H1 (cell line): ENCODE measurements at regions not wholly inside any gene's neighbourhood (a gene's known extent, or its start where the extent isn't known, plus 50 kb on each side); places are given as distances from the start of the nearest gene placed in this dataset.

Experiments used
- CTCF ChIA-PET: fragments of 300-600 bp; sonication (Branson Sonifier 250); formaldehyde crosslinking; loops from one replicate; lab custom pipeline; 2021; ENCODE audit not compliant: partially characterized antibody; lab: Charles Lee
- POLR2A ChIA-PET: fragments of 300-600 bp; sonication (Branson Sonifier 250); formaldehyde crosslinking; loops from one replicate; lab custom pipeline; 2021; ENCODE audit warnings: inconsistent platforms; ENCODE audit not compliant: partially characterized antibody; lab: Charles Lee
- DNase-seq, 2 experiments: peaks; one replicate each; pipeline versions ENCODE4 v3.0.0 to v3.0.0-alpha.2; 2010 to 2022; ENCODE audit warnings: low spot score in 2 of 2, low read depth in 1 of 2, mixed read lengths in 1 of 2
- FAIRE-seq: peaks from 2 replicates; lab custom pipeline; 2011; peaks lifted over from hg19 to GRCh38; lab: Jason Lieb, UNC
- H2AFZ ChIP-seq: 2 replicates; pipeline ENCODE4 v1.8.1; 2012; ENCODE audit warnings: low read length, inconsistent platforms
- H2AK5ac ChIP-seq: 2 replicates; pipeline ENCODE4 v1.6.1; 2013; ENCODE audit warnings: low read depth, low read length
- H2BK120ac ChIP-seq: replicated peaks from 2 replicates; pipeline ENCODE3; 2013; ENCODE audit warnings: low read depth, low read length, inconsistent platforms
- H2BK12ac ChIP-seq: 2 replicates; pipeline ENCODE4 v1.6.1; 2013; ENCODE audit warnings: low read depth, low read length
- H2BK15ac ChIP-seq: 2 replicates; pipeline ENCODE4 v1.6.1; 2013; ENCODE audit warnings: low read length
- H2BK20ac ChIP-seq: 2 replicates; pipeline ENCODE4 v1.6.1; 2013; ENCODE audit warnings: low read length
- H2BK5ac ChIP-seq: 2 replicates; pipeline ENCODE4 v1.6.1; 2013; ENCODE audit warnings: low read depth, low read length
- H3K14ac ChIP-seq: 2 replicates; pipeline ENCODE4 v1.6.1; 2013; ENCODE audit warnings: inconsistent platforms; ENCODE audit not compliant: insufficient read length
- H3K18ac ChIP-seq: 2 replicates; pipeline ENCODE4 v1.6.1; 2013; ENCODE audit warnings: low read length; ENCODE audit errors: extremely low read depth
- H3K23ac ChIP-seq: 2 replicates; pipeline ENCODE4 v1.6.1; 2013; ENCODE audit warnings: inconsistent platforms; ENCODE audit not compliant: insufficient read length
- H3K23me2 ChIP-seq: 2 replicates; pipeline ENCODE4 v1.6.1; 2013; ENCODE audit warnings: low read depth, low read length
- H3K27ac ChIP-seq: 2 replicates; pipeline ENCODE4 v1.6.1; 2011; ENCODE audit warnings: low read depth, low read length, inconsistent platforms
- H3K27me3 ChIP-seq, 4 experiments: replicated peaks in 1 of 4; 1 replicate in 1 of 4; 2 replicates in 3 of 4; pipeline versions ENCODE4 v1.6.1 to v1.8.1; 2011 to 2013; ENCODE audit warnings: low read length in 3 of 4, mild to moderate bottlenecking in 3 of 4, inconsistent platforms in 2 of 4, mixed read lengths in 2 of 4, moderate library complexity in 1 of 4; ENCODE audit not compliant: control insufficient read depth in 3 of 4, insufficient read depth in 3 of 4; ENCODE audit errors: extremely low read depth in 1 of 4
- H3K36me3 ChIP-seq, 4 experiments: 2 replicates each; pipeline versions ENCODE4 v1.6.1 to v1.8.1; 2011 to 2013; ENCODE audit warnings: mild to moderate bottlenecking in 4 of 4, low read length in 3 of 4, moderate library complexity in 2 of 4, control low read depth in 1 of 4, inconsistent platforms in 1 of 4; ENCODE audit not compliant: insufficient read depth in 4 of 4, control insufficient read depth in 2 of 4
- H3K4ac ChIP-seq: replicated peaks from 2 replicates; pipeline ENCODE3; 2013; ENCODE audit warnings: low read length, low read depth, mixed read lengths, inconsistent platforms; ENCODE audit not compliant: insufficient read length
- H3K4me1 ChIP-seq, 4 experiments: replicated peaks in 1 of 4; 1 replicate in 1 of 4; 2 replicates in 3 of 4; pipeline versions ENCODE4 v1.6.1 to v1.8.1; 2011 to 2013; ENCODE audit warnings: low read length in 3 of 4, inconsistent platforms in 2 of 4, mixed read lengths in 1 of 4; ENCODE audit not compliant: insufficient read depth in 4 of 4, control insufficient read depth in 3 of 4
- H3K4me2 ChIP-seq, 2 experiments: 2 replicates each; pipeline versions ENCODE4 v1.6.1 to v1.8.1; 2011 to 2013; ENCODE audit warnings: low read depth in 2 of 2, low read length in 2 of 2, control low read depth in 1 of 2, inconsistent platforms in 1 of 2, mild to moderate bottlenecking in 1 of 2; ENCODE audit not compliant: insufficient read depth in 1 of 2
- H3K4me3 ChIP-seq, 4 experiments: fragments of 200-600, 300-600 bp in 1 of 4; sonication (generic), shearing (Covaris generic), sonication (Bioruptor Twin) in 1 of 4; 2 replicates each; pipeline versions ENCODE4 v1.5.1 to v1.8.1; 2011 to 2016; ENCODE audit warnings: low read length in 4 of 4, low read depth in 3 of 4, control low read depth in 2 of 4, inconsistent platforms in 2 of 4, mild to moderate bottlenecking in 2 of 4, mixed read lengths in 1 of 4, moderate library complexity in 1 of 4; ENCODE audit not compliant: insufficient read depth in 2 of 4; ENCODE audit errors: extremely low read depth in 1 of 4
- H3K56ac ChIP-seq: replicated peaks from 2 replicates; pipeline ENCODE3; 2013; ENCODE audit warnings: low read depth, mild to moderate bottlenecking, mixed read lengths, low read length, inconsistent platforms; ENCODE audit not compliant: insufficient read length
- H3K79me1 ChIP-seq: 2 replicates; pipeline ENCODE4 v1.6.1; 2013; ENCODE audit warnings: low read depth, low read length, control low read depth
- H3K79me2 ChIP-seq, 2 experiments: 2 replicates each; pipeline versions ENCODE4 v1.6.1 to v1.8.1; 2012 to 2013; ENCODE audit warnings: low read length in 2 of 2, mild to moderate bottlenecking in 2 of 2, inconsistent platforms in 1 of 2; ENCODE audit not compliant: insufficient read depth in 2 of 2, control insufficient read depth in 1 of 2
- H3K9ac ChIP-seq, 4 experiments: replicated peaks in 1 of 4; 1 replicate in 1 of 4; 2 replicates in 3 of 4; pipeline versions ENCODE4 v1.6.1 to v1.8.1; 2011 to 2013; ENCODE audit warnings: low read depth in 3 of 4, low read length in 3 of 4, control low read depth in 2 of 4, mild to moderate bottlenecking in 2 of 4, moderate library complexity in 2 of 4, inconsistent platforms in 1 of 4; ENCODE audit errors: extremely low read depth in 1 of 4
- H3K9me3 ChIP-seq, 2 experiments: 2 replicates each; pipeline versions ENCODE4 v1.6.1 to v1.8.1; 2012 to 2013; ENCODE audit warnings: mild to moderate bottlenecking in 2 of 2, moderate library complexity in 2 of 2, control low read depth in 1 of 2, inconsistent platforms in 1 of 2, low read depth in 1 of 2, low read length in 1 of 2, mixed read lengths in 1 of 2; ENCODE audit not compliant: insufficient read depth in 2 of 2
- H4K20me1 ChIP-seq, 2 experiments: replicated peaks in 1 of 2; 2 replicates each; pipeline versions ENCODE3 to v1.8.1; 2011 to 2013; ENCODE audit warnings: inconsistent platforms in 2 of 2, low read length in 2 of 2, mild to moderate bottlenecking in 1 of 2; ENCODE audit not compliant: insufficient read depth in 2 of 2, control insufficient read depth in 1 of 2
- H4K5ac ChIP-seq: 2 replicates; pipeline ENCODE4 v1.6.1; 2013; ENCODE audit warnings: low read length, low read depth, mixed read lengths, inconsistent platforms; ENCODE audit not compliant: insufficient read length
- H4K8ac ChIP-seq: 2 replicates; pipeline ENCODE4 v1.8.0; 2013; ENCODE audit warnings: mild to moderate bottlenecking, moderate library complexity, low read length, inconsistent platforms; ENCODE audit not compliant: insufficient read depth; ENCODE audit errors: extremely low read depth
- H4K91ac ChIP-seq: replicated peaks from 2 replicates; pipeline ENCODE3; 2013; ENCODE audit warnings: low read length, mixed read lengths, inconsistent platforms; ENCODE audit not compliant: insufficient read length
- BRCA1 ChIP-seq: IDR thresholded peaks from 2 replicates; pipeline ENCODE4 v1.6.1; 2012; ENCODE audit warnings: low read depth, low read length, improper control_type of control experiment
- E2F6 ChIP-seq: IDR thresholded peaks from 2 replicates; pipeline ENCODE4 v1.6.1; 2012; ENCODE audit warnings: inconsistent platforms
- EGR1 ChIP-seq: IDR thresholded peaks from 2 replicates; pipeline ENCODE4 v1.6.1; 2011; ENCODE audit warnings: low read depth, low read length, borderline replicate concordance
- EZH2 ChIP-seq: fragments of 200-600 bp; sonication (generic); IDR thresholded peaks from 2 replicates; pipeline ENCODE4 v1.7.1; 2012; ENCODE audit warnings: low read depth, mild to moderate bottlenecking, moderate library complexity, low read length, inconsistent platforms; ENCODE audit not compliant: severe bottlenecking
- FOSL1 ChIP-seq: IDR thresholded peaks from 2 replicates; pipeline ENCODE4 v1.6.1; 2011; ENCODE audit warnings: mild to moderate bottlenecking, low read depth, low read length, moderate library complexity; ENCODE audit not compliant: insufficient read depth
- GTF2F1 ChIP-seq: IDR thresholded peaks from 2 replicates; pipeline ENCODE4 v1.6.1; 2012; ENCODE audit warnings: low read depth, low read length, improper control_type of control experiment, borderline replicate concordance
- HDAC6 ChIP-seq: IDR thresholded peaks from one replicate; pipeline ENCODE4 v1.7.1; 2012; ENCODE audit warnings: low read depth, mild to moderate bottlenecking, inconsistent platforms, low read length, moderate library complexity
- JUN ChIP-seq: IDR thresholded peaks from 2 replicates; pipeline ENCODE4 v1.6.1; 2011; ENCODE audit warnings: low read depth, mild to moderate bottlenecking, improper control_type of control experiment, low read length
- MAFK ChIP-seq: IDR thresholded peaks from 2 replicates; pipeline ENCODE4 v1.6.1; 2012; ENCODE audit warnings: low read depth, mild to moderate bottlenecking, improper control_type of control experiment, low read length
- RAD21 ChIP-seq, 2 experiments: IDR thresholded peaks in 1 of 2; conservative IDR thresholded peaks in 1 of 2; 2 replicates each; pipeline ENCODE4 v1.6.1; 2011; ENCODE audit warnings: low read depth in 2 of 2, low read length in 2 of 2, improper control_type of control experiment in 1 of 2, inconsistent platforms in 1 of 2, mild to moderate bottlenecking in 1 of 2, moderate library complexity in 1 of 2
- SP1 ChIP-seq: IDR thresholded peaks from 2 replicates; pipeline ENCODE4 v1.6.1; 2011; ENCODE audit warnings: low read depth, low read length
- USF2 ChIP-seq: IDR thresholded peaks from 2 replicates; pipeline ENCODE4 v1.6.1; 2011; ENCODE audit warnings: low read length, improper control_type of control experiment
- YY1 ChIP-seq: IDR thresholded peaks from 2 replicates; pipeline ENCODE4 v1.6.1; 2011; ENCODE audit warnings: low read depth, mild to moderate bottlenecking, low read length
- WGBS, 2 experiments: shearing (Covaris generic) in 1 of 2; methylation state at CpG; one replicate each; pipeline versions ENCODE4 v1.1.6 to v1.1.7; 2013 to 2015; ENCODE audit warnings: low lambda C conversion rate in 2 of 2, mixed read lengths in 2 of 2, inconsistent platforms in 1 of 2, low coverage in 1 of 2, missing lambda C conversion rate in 1 of 2; ENCODE audit not compliant: insufficient replicate concordance in 2 of 2, insufficient coverage in 1 of 2, insufficient read length in 1 of 2; ENCODE audit errors: extremely low coverage in 1 of 2, missing lambda C conversion rate in 1 of 2; 5-methylcytosine and 5-hydroxymethylcytosine counted together

- Histone ChIP-seq H3K79me2 (no peaks in the 10 kb centered on the region), H3K56ac (no peak overlapping the region), H3K23ac (no peak overlapping the region), H4K20me1 (no peaks in the 10 kb centered on the region), H3K27ac (no peak overlapping the region), H3K23me2 (no peaks in the 10 kb centered on the region), H2BK120ac (no peak overlapping the region), H4K8ac (no peak overlapping the region), H2AFZ (no peak overlapping the region), H3K4ac (no peak overlapping the region), H3K4me2 (no peak overlapping the region), H2BK20ac (no peak overlapping the region), H3K18ac (no peak overlapping the region), H2BK12ac (no peak overlapping the region), H3K9me3 (no peaks in the 10 kb centered on the region), H2BK5ac (no peak overlapping the region), H3K4me1 (peaks cover 0 to 2% (median 0%) of the 10 kb centered on the region in 4 experiments; a peak in 2 of 7 replicates), H3K79me1 (no peaks in the 10 kb centered on the region), H3K14ac (no peak overlapping the region), H3K27me3 (no peaks in the 10 kb centered on the region; a peak in 1 of 7 replicates), H3K4me3 (no peak overlapping the region), H2AK5ac (no peak overlapping the region), H4K5ac (no peak overlapping the region), H4K91ac (no peak overlapping the region), H3K9ac (no peak overlapping the region), H2BK15ac (no peak overlapping the region), H3K36me3 (no peaks in the 10 kb centered on the region)
- 93 to 100% methylated on average over 1 to 2 of the region's 2 CpGs for WGBS, 2 experiments
- FAIRE-seq = no peak
- TF ChIP-seq SP1 (no peak), YY1 (no peak), JUN (no peak), RAD21 (IDR thresholded peaks at IDR 0.05 in 1 of 2, conservative IDR thresholded peaks at IDR 0.05 in 1 of 2; ENCODE audit: low read depth in 2 of 2, low read length in 2 of 2) (no peak), EZH2 (no peak), GTF2F1 (no peak), FOSL1 (no peak), MAFK (no peak), BRCA1 (no peak), HDAC6 (no peak), USF2 (no peak), EGR1 (no peak), E2F6 (no peak)
- ChIA-PET POLR2A (no interaction called here), CTCF (interaction anchor here (1.5 to 1.8 kb wide), 3 partner anchors 8 to 89 kb away, joined by 4 read pairs; no protein-coding TSS in a partner anchor)
- no peak for DNase-seq
Measured at GRCh38 chr11:116135891-116136290, 631.7 kb upstream of the CADM1 start.
